ENCODE measurements at regions not wholly inside any gene's neighbourhood (a gene's known extent, or its start where the extent isn't known, plus 50 kb on each side); places are given as distances from the start of the nearest gene placed in this dataset.
"Not testable (repeated sequence)": the region's sequence is repeated elsewhere in the genome, so short reads cannot be mapped to it uniquely, and the experiment has no call there.

GRCh38 chr7:125467996-125468854, 538.6 kb upstream of the POT1 start:
- no peak for DNase-seq (ENCODE audit: low spot score)

GRCh38 chr7:125465527-125465926, 535.9 kb upstream of the POT1 start:
- no peak for DNase-seq (ENCODE audit: low spot score)

GRCh38 chr7:125462615-125463014, 533.0 kb upstream of the POT1 start:
- DNase-seq (ENCODE audit: low spot score): no peak

- DNase-seq (ENCODE audit: low spot score): no peak
Measured at GRCh38 chr7:125459038-125459437, 529.4 kb upstream of the POT1 start.

- DNase-seq (ENCODE audit: low spot score): no peak
Measured at GRCh38 chr7:125450749-125451148, 521.1 kb upstream of the POT1 start.

- no peak for DNase-seq (ENCODE audit: low spot score)
Measured at GRCh38 chr7:125445836-125446235, 516.2 kb upstream of the POT1 start.

- DNase-seq (ENCODE audit: low spot score): no peak
Measured at GRCh38 chr7:125444864-125445263, 515.2 kb upstream of the POT1 start.

- DNase-seq (ENCODE audit: low spot score): no peak
Measured at GRCh38 chr7:125436220-125436619, 506.6 kb upstream of the POT1 start.

GRCh38 chr7:125431349-125431748, 501.7 kb upstream of the POT1 start:
- DNase-seq (ENCODE audit: low spot score): no peak

GRCh38 chr7:125430013-125430412, 500.4 kb upstream of the POT1 start:
- no peak for DNase-seq (ENCODE audit: low spot score)

- DNase-seq (ENCODE audit: low spot score): no peak
Measured at GRCh38 chr7:125427676-125428075, 498.1 kb upstream of the POT1 start.

GRCh38 chr7:125425506-125425905, 495.9 kb upstream of the POT1 start:
- no peak for DNase-seq (ENCODE audit: low spot score)

- DNase-seq (ENCODE audit: low spot score): no peak
Measured at GRCh38 chr7:125424721-125425120, 495.1 kb upstream of the POT1 start.

- DNase-seq (ENCODE audit: low spot score): peak; percentile 6
Measured at GRCh38 chr7:125423458-125424155, 494.0 kb upstream of the POT1 start.

- not testable (repeated sequence) for DNase-seq (ENCODE audit: low spot score)
Measured at GRCh38 chr7:125421407-125421806, 491.8 kb upstream of the POT1 start.

GRCh38 chr7:125412890-125413665, 483.5 kb upstream of the POT1 start:
- DNase-seq (ENCODE audit: low spot score): no peak

- no peak for DNase-seq (ENCODE audit: low spot score)
Measured at GRCh38 chr7:125409921-125410320, 480.3 kb upstream of the POT1 start.

GRCh38 chr7:125406111-125406510, 476.5 kb upstream of the POT1 start:
- DNase-seq (ENCODE audit: low spot score): no peak

- no peak for DNase-seq (ENCODE audit: low spot score)
Measured at GRCh38 chr7:125399408-125399807, 469.8 kb upstream of the POT1 start.

GRCh38 chr7:125396466-125397151, 467.0 kb upstream of the POT1 start:
- DNase-seq (ENCODE audit: low spot score): no peak

GRCh38 chr7:125391921-125392320, 462.3 kb upstream of the POT1 start:
- DNase-seq (ENCODE audit: low spot score): peak; percentile 23

- no peak for DNase-seq (ENCODE audit: low spot score)
Measured at GRCh38 chr7:125390981-125391380, 461.4 kb upstream of the POT1 start.

Measured in COLO829 (cell line).